K562 (cell line): ENCODE measurements at regions not wholly inside any gene's neighbourhood (a gene's known extent, or its start where the extent isn't known, plus 50 kb on each side); places are given as distances from the start of the nearest gene placed in this dataset.

Experiments
- ATAC-seq: fragments of 200-7000 bp; cut with Tn5 transposase; 3 replicates; pipeline ENCODE4 v1.9.1; 2020; ENCODE audit warnings: moderate library complexity
- BruUV-seq: library from RNA; stranded (reverse); fragments of 400-500 nt; replicated peaks from 2 replicates; lab custom pipeline; 2021; lab: Mats Ljungman, UMichigan
- CTCF ChIA-PET: fragments of 300-600 bp; formaldehyde crosslinking; extraction: SDS; loops from one replicate; lab custom pipeline; 2021; ENCODE audit warnings: low intra/inter-chr PET ratio; lab: Yijun Ruan, JAX
- POLR2A ChIA-PET: fragments of 300-600, 350-650 bp; sonication (Branson Sonifier 250); formaldehyde crosslinking; extraction: SDS; loops from one replicate; lab custom pipeline; 2021; ENCODE audit warnings: antibody characterized with exemption, inconsistent platforms; lab: Yijun Ruan, JAX
- DNase-seq, 4 experiments: peaks; one replicate each; pipeline versions ENCODE4 v3.0.0 to v3.0.0-alpha.2; 2011 to 2018; ENCODE audit warnings: low spot score in 3 of 4, mixed read lengths in 3 of 4; ENCODE audit errors: extremely low read depth in 1 of 4
- FAIRE-seq: peaks from 2 replicates; lab custom pipeline; 2011; peaks lifted over from hg19 to GRCh38; lab: Jason Lieb, UNC
- H2AFZ ChIP-seq: 2 replicates; pipeline ENCODE4 v1.6.0; 2011; ENCODE audit warnings: low read depth, low read length, control low read depth, inconsistent platforms
- H3K27ac ChIP-seq: fragments of 200-600 bp; 3 replicates; pipeline ENCODE4 v1.8.0; 2011; ENCODE audit warnings: low read depth, mild to moderate bottlenecking, control low read depth, inconsistent platforms, low read length, moderate library complexity, mixed read lengths; ENCODE audit errors: extremely low read depth
- H3K27me3 ChIP-seq, 2 experiments: fragments of 300-600 bp in 1 of 2; 2 replicates in 1 of 2; 3 replicates in 1 of 2; pipeline versions ENCODE4 v1.6.0 to v1.8.0; 2011; ENCODE audit warnings: inconsistent platforms in 2 of 2, low read length in 2 of 2, mild to moderate bottlenecking in 1 of 2, mixed read lengths in 1 of 2, moderate library complexity in 1 of 2; ENCODE audit not compliant: control insufficient read depth in 2 of 2, insufficient read depth in 2 of 2
- H3K36me3 ChIP-seq: fragments of 300-600 bp; 3 replicates; pipeline ENCODE4 v1.8.0; 2011; ENCODE audit warnings: mild to moderate bottlenecking, low read length, inconsistent platforms; ENCODE audit not compliant: control insufficient read depth, insufficient read depth
- H3K4me1 ChIP-seq, 2 experiments: fragments of 200-600 bp in 1 of 2; replicated peaks in 1 of 2; 2 replicates in 1 of 2; 3 replicates in 1 of 2; pipeline versions ENCODE4 v1.5.1 to v1.8.0; 2011; ENCODE audit warnings: inconsistent platforms in 2 of 2, low read length in 2 of 2, mild to moderate bottlenecking in 1 of 2, mixed read lengths in 1 of 2, moderate library complexity in 1 of 2; ENCODE audit not compliant: control insufficient read depth in 2 of 2, insufficient read depth in 2 of 2
- H3K4me2 ChIP-seq: 2 replicates; pipeline ENCODE4 v1.6.1; 2011; ENCODE audit warnings: low read length, control low read depth, inconsistent platforms, mixed read lengths; ENCODE audit not compliant: insufficient read depth
- H3K4me3 ChIP-seq: fragments of 200-600 bp; sonication (generic), shearing (Covaris generic); 2 replicates; pipeline ENCODE4 v1.5.1; 2016; ENCODE audit warnings: control low read depth, inconsistent platforms
- H3K79me2 ChIP-seq: fragments of 200-600 bp; 3 replicates; pipeline ENCODE4 v1.8.0; 2011; ENCODE audit warnings: low read length, inconsistent platforms; ENCODE audit not compliant: control insufficient read depth, insufficient read depth
- H3K9ac ChIP-seq, 2 experiments: 2 replicates each; pipeline versions ENCODE4 v1.6.0 to v1.6.1; 2011; ENCODE audit warnings: low read depth in 2 of 2, low read length in 2 of 2, control low read depth in 1 of 2, inconsistent platforms in 1 of 2, mild to moderate bottlenecking in 1 of 2, mixed read lengths in 1 of 2; ENCODE audit not compliant: insufficient read depth in 1 of 2
- H3K9me1 ChIP-seq: one replicate; pipeline ENCODE4 v1.6.0; 2011; ENCODE audit warnings: inconsistent platforms, mild to moderate bottlenecking, low read length, moderate library complexity; ENCODE audit not compliant: control insufficient read depth, insufficient read depth
- H3K9me3 ChIP-seq: replicated peaks from 2 replicates; pipeline ENCODE4 v1.5.1; 2011; ENCODE audit warnings: low read depth, low read length, inconsistent platforms; ENCODE audit not compliant: control insufficient read depth, insufficient read depth
- H4K20me1 ChIP-seq: replicated peaks from 2 replicates; pipeline ENCODE4 v1.6.1; 2011; ENCODE audit warnings: low read length, inconsistent platforms, mixed read lengths; ENCODE audit not compliant: control insufficient read depth, insufficient read depth
- BCL6 ChIP-seq: fragments of 250-450 bp; sonication (Bioruptor Pico); IDR thresholded peaks from 2 replicates; pipeline ENCODE4 v1.4.0; 2020
- CREBBP ChIP-seq: IDR thresholded peaks from one replicate; pipeline ENCODE4 v1.6.1; 2012; ENCODE audit warnings: low read depth, mild to moderate bottlenecking, control low read depth, inconsistent platforms, low read length
- DDX20 ChIP-seq: fragments of 450-650 bp; IDR thresholded peaks from 2 replicates; pipeline ENCODE4 v1.6.1; 2016; ENCODE audit warnings: missing genetic modification characterization, low read depth, mild to moderate bottlenecking, missing compliant biosample characterization, moderate library complexity
- E4F1 ChIP-seq: fragments of 250-450 bp; sonication (Bioruptor Pico); IDR thresholded peaks from 2 replicates; pipeline ENCODE4 v1.5.0; 2021; ENCODE audit warnings: mild to moderate bottlenecking, borderline replicate concordance
- IFI16 ChIP-seq: fragments of 250-450 bp; sonication (Bioruptor Pico); IDR thresholded peaks from 2 replicates; pipeline ENCODE4 v2.1.2; 2022; ENCODE audit warnings: mild to moderate bottlenecking, inconsistent platforms
- KHSRP ChIP-seq: fragments of 450-650 bp; IDR thresholded peaks from 2 replicates; pipeline ENCODE4 v1.6.1; 2017
- LEF1 ChIP-seq: fragments of 450-650 bp; IDR thresholded peaks from 2 replicates; pipeline ENCODE4 v1.6.1; 2016; ENCODE audit warnings: mild to moderate bottlenecking
- PHB2 ChIP-seq: fragments of 450-650 bp; IDR thresholded peaks from 2 replicates; pipeline ENCODE4 v1.6.1; 2017; ENCODE audit warnings: low read depth
- ZNF134 ChIP-seq: fragments of 250-450 bp; sonication (Bioruptor Pico); conservative IDR thresholded peaks from 2 replicates; pipeline ENCODE4 v1.4.0; 2020
- WGBS: fragments of 100-300 bp; shearing (Covaris generic); methylation state at CpG from one replicate; pipeline ENCODE4 v1.1.6; 2016; ENCODE audit warnings: low coverage, mixed read lengths; ENCODE audit not compliant: insufficient coverage; ENCODE audit errors: missing lambda C conversion rate; 5-methylcytosine and 5-hydroxymethylcytosine counted together
- in situ Hi-C: fragments of 300-500 bp; cut with MboI; formaldehyde crosslinking; loops from 4 replicates; pipeline ENCODE4 v1.15.0; 2018; ENCODE audit warnings: inconsistent platforms, mixed read lengths
- intact Hi-C: fragments of 100-400 bp; cut with micrococcal nuclease; formaldehyde crosslinking; loops from 2 replicates; pipeline ENCODE4 v1.14.2; 2022

GRCh38 chr10:105514106-105514505 lies 873.0 kb downstream of the SORCS3 start (continued):
- no peak for TF ChIP-seq E4F1 (CRISPR knock-in tag)

GRCh38 chr10:105509517-105509916 lies 868.4 kb downstream of the SORCS3 start:
- H3K4me1 ChIP-seq: no peaks in the 10 kb centered on the region
- in situ Hi-C loops: no loop called here

More at GRCh38 chr10:105509517-105509916, 868.4 kb downstream of the SORCS3 start:
- ChIA-PET CTCF (no interaction called here), POLR2A (no interaction called here)
- Histone ChIP-seq H3K27ac (no peak overlapping the region), H3K4me2 (no peak overlapping the region), H3K36me3 (no peaks in the 10 kb centered on the region), H3K9ac (no peak overlapping the region), H3K4me3 (no peak overlapping the region), H2AFZ (no peak overlapping the region), H3K9me3 (no peaks in the 10 kb centered on the region), H3K9me1 (no peaks in the 10 kb centered on the region), H3K27me3 (no peaks in the 10 kb centered on the region), H3K79me2 (no peaks in the 10 kb centered on the region), H4K20me1 (no peaks in the 10 kb centered on the region)
- 0% methylated on average over 3 of the region's 3 CpGs for WGBS
- DNase-seq (no peak), ATAC-seq (no peak), FAIRE-seq (no peak)
- intact Hi-C loops: no loop called here
- TF ChIP-seq PHB2 (no peak), KHSRP (no peak), CREBBP (no peak), ZNF134 (CRISPR knock-in tag) (no peak), DDX20 (tag) (no peak), BCL6 (CRISPR knock-in tag) (no peak), LEF1 (no peak), IFI16 (CRISPR knock-in tag) (no peak)
- BruUV-seq: no TSS peak
